Stomach (tissue), 4 donors: ENCODE measurements at regions not wholly inside any gene's neighbourhood (a gene's known extent, or its start where the extent isn't known, plus 50 kb on each side); places are given as distances from the start of the nearest gene placed in this dataset.

Experiments used
- CTCF ChIP-seq, 7 experiments: fragments of 450-650 bp in 4 of 7; fragments of 200-600 bp in 3 of 7; sonication (generic) in 3 of 7; IDR thresholded peaks; one replicate each; pipeline ENCODE4 v1.5.1; 2016 to 2019; ENCODE audit warnings: antibody characterized with exemption in 7 of 7, control low read depth in 2 of 7, mild to moderate bottlenecking in 1 of 7
- EP300 ChIP-seq: sonication (generic); formaldehyde crosslinking; IDR thresholded peaks from one replicate; pipeline ENCODE4 v1.6.1; 2017; ENCODE audit warnings: antibody characterized with exemption
- POLR2A ChIP-seq, 4 donors: fragments of 450-650 bp; IDR thresholded peaks; one replicate each; pipeline ENCODE4 v1.6.1; 2016; ENCODE audit warnings: antibody characterized with exemption in 4 of 4, control low read depth in 2 of 4, mild to moderate bottlenecking in 1 of 4, moderate library complexity in 1 of 4

- TF ChIP-seq EP300 (no peak), POLR2A (IDR thresholded peaks at IDR 0.05) (no peak), CTCF (IDR thresholded peaks at IDR 0.05) (no peak)
Observed at GRCh38 chr11:79578116-79578515, 137.3 kb upstream of the TENM4 start.
